GM10266 (cell line): ENCODE measurements at regions not wholly inside any gene's neighbourhood (a gene's known extent, or its start where the extent isn't known, plus 50 kb on each side); places are given as distances from the start of the nearest gene placed in this dataset.

Experiments used
- DNase-seq: peaks from one replicate; pipeline ENCODE4 v3.0.0; 2012; ENCODE audit errors: extremely low spot score
- CTCF ChIP-seq: IDR thresholded peaks from 2 replicates; pipeline ENCODE4 v1.5.1; 2012; ENCODE audit warnings: mild to moderate bottlenecking, low read depth; ENCODE audit not compliant: control insufficient read depth, insufficient read depth; ENCODE audit errors: missing control alignments

- no peak for TF ChIP-seq CTCF
- no peak for DNase-seq
These were observed 559.6 kb upstream of the NRSN1 start for GRCh38 chr6:23566418-23566817.

GRCh38 chr6:23568292-23568691 is 557.7 kb upstream of the NRSN1 start:
- no peak for TF ChIP-seq CTCF
- no peak for DNase-seq

GRCh38 chr6:23584134-23584763 is 541.8 kb upstream of the NRSN1 start:
- TF ChIP-seq CTCF = no peak
- no peak for DNase-seq

- DNase-seq = no peak
- TF ChIP-seq CTCF = no peak
These were observed 538.4 kb upstream of the NRSN1 start for GRCh38 chr6:23587582-23587981.

- TF ChIP-seq CTCF = no peak
- no peak for DNase-seq
These were observed 536.2 kb upstream of the NRSN1 start for GRCh38 chr6:23589811-23590210.

GRCh38 chr6:23590498-23591126 is 535.4 kb upstream of the NRSN1 start:
- no peak for DNase-seq
- no peak for TF ChIP-seq CTCF

- no peak for TF ChIP-seq CTCF
- no peak for DNase-seq
These were observed 534.3 kb upstream of the NRSN1 start for GRCh38 chr6:23591761-23592160.
